ENCODE measurements at regions not wholly inside any gene's neighbourhood (a gene's known extent, or its start where the extent isn't known, plus 50 kb on each side); places are given as distances from the start of the nearest gene placed in this dataset.

GRCh38 chr6:4516206-4516605 is 260.0 kb upstream of the CDYL start:
- Histone ChIP-seq H3K36me3 (ENCODE audit: insufficient read depth) (no peaks in the 10 kb centered on the region), H3K27ac (no peak overlapping the region), H4K20me1 (ENCODE audit: insufficient read depth) (no peaks in the 10 kb centered on the region), H3K4me3 (IDR thresholded peaks at IDR 0.05; ENCODE audit: insufficient read depth, low read depth, low read length) (no peak overlapping the region), H3K4me1 (ENCODE audit: low read depth, poor library complexity, severe bottlenecking) (peaks cover 13% of the 10 kb centered on the region), H3K4me2 (no peak overlapping the region), H3K9ac (no peak overlapping the region), H2AFZ (ENCODE audit: low read depth) (no peak overlapping the region), H3K79me2 (ENCODE audit: insufficient read depth, low read depth) (no peaks in the 10 kb centered on the region), H3K27me3 (ENCODE audit: insufficient read depth, low read depth) (no peaks in the 10 kb centered on the region)
- TF ChIP-seq CTCF (conservative IDR thresholded peaks at IDR 0.05; ENCODE audit: low read depth, low read length) = no peak

- H3K9ac ChIP-seq = no peak overlapping the region
- H2AFZ ChIP-seq (ENCODE audit: low read depth) = no peak overlapping the region
- no peak overlapping the region for H3K27ac ChIP-seq
- no peak overlapping the region for H3K4me3 ChIP-seq (IDR thresholded peaks at IDR 0.05; ENCODE audit: insufficient read depth, low read depth, low read length)
- no peak overlapping the region for H3K4me2 ChIP-seq
- no peaks in the 10 kb centered on the region for H3K36me3 ChIP-seq (ENCODE audit: insufficient read depth)
- no peaks in the 10 kb centered on the region for H3K27me3 ChIP-seq (ENCODE audit: insufficient read depth, low read depth)
- H4K20me1 ChIP-seq (ENCODE audit: insufficient read depth) = no peaks in the 10 kb centered on the region
- TF ChIP-seq CTCF (conservative IDR thresholded peaks at IDR 0.05; ENCODE audit: low read depth, low read length) = no peak
- no peaks in the 10 kb centered on the region for H3K79me2 ChIP-seq (ENCODE audit: insufficient read depth, low read depth)
- H3K4me1 ChIP-seq (ENCODE audit: low read depth, poor library complexity, severe bottlenecking) = peaks cover 8% of the 10 kb centered on the region
These were observed 262.6 kb upstream of the CDYL start for GRCh38 chr6:4513561-4513960.

- Histone ChIP-seq H4K20me1 (ENCODE audit: insufficient read depth) (no peaks in the 10 kb centered on the region), H3K27ac (no peak overlapping the region), H3K4me3 (IDR thresholded peaks at IDR 0.05; ENCODE audit: insufficient read depth, low read depth, low read length) (no peak overlapping the region), H3K4me2 (no peak overlapping the region), H3K79me2 (ENCODE audit: insufficient read depth, low read depth) (no peaks in the 10 kb centered on the region), H2AFZ (ENCODE audit: low read depth) (no peak overlapping the region), H3K9ac (no peak overlapping the region), H3K4me1 (ENCODE audit: low read depth, poor library complexity, severe bottlenecking) (no peaks in the 10 kb centered on the region), H3K36me3 (ENCODE audit: insufficient read depth) (no peaks in the 10 kb centered on the region), H3K27me3 (ENCODE audit: insufficient read depth, low read depth) (no peaks in the 10 kb centered on the region)
- no peak for TF ChIP-seq CTCF (conservative IDR thresholded peaks at IDR 0.05; ENCODE audit: low read depth, low read length)
These were observed 264.1 kb upstream of the CDYL start for GRCh38 chr6:4512051-4512471.

- H3K4me3 ChIP-seq (IDR thresholded peaks at IDR 0.05; ENCODE audit: insufficient read depth, low read depth, low read length) = no peak overlapping the region
- H3K36me3 ChIP-seq (ENCODE audit: insufficient read depth) = no peaks in the 10 kb centered on the region
- no peaks in the 10 kb centered on the region for H3K4me1 ChIP-seq (ENCODE audit: low read depth, poor library complexity, severe bottlenecking)
- no peak overlapping the region for H2AFZ ChIP-seq (ENCODE audit: low read depth)
- H4K20me1 ChIP-seq (ENCODE audit: insufficient read depth) = no peaks in the 10 kb centered on the region
- H3K27me3 ChIP-seq (ENCODE audit: insufficient read depth, low read depth) = no peaks in the 10 kb centered on the region
- TF ChIP-seq CTCF (conservative IDR thresholded peaks at IDR 0.05; ENCODE audit: low read depth, low read length) = no peak
- H3K9ac ChIP-seq = no peak overlapping the region
- H3K79me2 ChIP-seq (ENCODE audit: insufficient read depth, low read depth) = no peaks in the 10 kb centered on the region
- no peak overlapping the region for H3K4me2 ChIP-seq
- H3K27ac ChIP-seq = no peak overlapping the region
These were observed 264.6 kb upstream of the CDYL start for GRCh38 chr6:4511641-4512020.

Data from KMS-11 (cell line).